Peyer's patch (tissue), 4 donors: ENCODE measurements at regions not wholly inside any gene's neighbourhood (a gene's known extent, or its start where the extent isn't known, plus 50 kb on each side); places are given as distances from the start of the nearest gene placed in this dataset.
"Not testable (repeated sequence)": the region's sequence is repeated elsewhere in the genome, so short reads cannot be mapped to it uniquely, and the experiment has no call there.

Experiments
- POLR2A ChIP-seq, 2 donors: fragments of 450-650 bp; IDR thresholded peaks; one replicate each; pipeline ENCODE4 v1.5.1; 2017; ENCODE audit warnings: antibody characterized with exemption in 2 of 2, mild to moderate bottlenecking in 2 of 2, moderate library complexity in 2 of 2
- TF ChIP-seq, protein P1 (sequence below), 6 experiments: fragments of 450-650 bp in 4 of 6; fragments of 200-600 bp in 2 of 6; sonication (generic) in 1 of 6; IDR thresholded peaks; one replicate each; pipeline ENCODE4 v1.5.1; 2017 to 2019; ENCODE audit warnings: antibody characterized with exemption in 6 of 6, mild to moderate bottlenecking in 3 of 6, moderate library complexity in 1 of 6

- TF ChIP-seq, protein P1, sequence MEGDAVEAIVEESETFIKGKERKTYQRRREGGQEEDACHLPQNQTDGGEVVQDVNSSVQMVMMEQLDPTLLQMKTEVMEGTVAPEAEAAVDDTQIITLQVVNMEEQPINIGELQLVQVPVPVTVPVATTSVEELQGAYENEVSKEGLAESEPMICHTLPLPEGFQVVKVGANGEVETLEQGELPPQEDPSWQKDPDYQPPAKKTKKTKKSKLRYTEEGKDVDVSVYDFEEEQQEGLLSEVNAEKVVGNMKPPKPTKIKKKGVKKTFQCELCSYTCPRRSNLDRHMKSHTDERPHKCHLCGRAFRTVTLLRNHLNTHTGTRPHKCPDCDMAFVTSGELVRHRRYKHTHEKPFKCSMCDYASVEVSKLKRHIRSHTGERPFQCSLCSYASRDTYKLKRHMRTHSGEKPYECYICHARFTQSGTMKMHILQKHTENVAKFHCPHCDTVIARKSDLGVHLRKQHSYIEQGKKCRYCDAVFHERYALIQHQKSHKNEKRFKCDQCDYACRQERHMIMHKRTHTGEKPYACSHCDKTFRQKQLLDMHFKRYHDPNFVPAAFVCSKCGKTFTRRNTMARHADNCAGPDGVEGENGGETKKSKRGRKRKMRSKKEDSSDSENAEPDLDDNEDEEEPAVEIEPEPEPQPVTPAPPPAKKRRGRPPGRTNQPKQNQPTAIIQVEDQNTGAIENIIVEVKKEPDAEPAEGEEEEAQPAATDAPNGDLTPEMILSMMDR (IDR thresholded peaks at IDR 0.05): not testable (repeated sequence)
- not testable (repeated sequence) for TF ChIP-seq POLR2A (IDR thresholded peaks at IDR 0.05)
Observed at GRCh38 chrX:78552628-78553027, 106.5 kb downstream of the RTL3 start.
